ENCODE measurements at regions not wholly inside any gene's neighbourhood (a gene's known extent, or its start where the extent isn't known, plus 50 kb on each side); places are given as distances from the start of the nearest gene placed in this dataset.

DNA sequence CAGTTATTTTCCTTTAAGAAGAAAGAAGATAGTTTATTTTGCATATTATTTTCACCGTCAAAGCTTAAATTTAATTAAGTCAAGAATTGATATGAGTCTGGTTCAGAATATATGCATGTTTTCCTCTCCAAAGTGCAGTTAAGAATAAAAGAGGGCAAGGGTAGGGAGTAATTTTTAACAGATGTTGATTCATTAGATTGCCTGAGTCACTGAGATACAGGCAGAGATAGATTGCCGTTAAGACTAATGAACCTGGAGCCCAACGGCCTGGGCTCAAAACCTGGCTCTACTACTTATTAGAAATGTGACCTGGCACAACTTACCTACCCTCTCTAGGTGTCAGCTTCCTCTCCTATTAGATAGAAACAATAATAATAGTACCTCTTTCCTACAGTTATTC lies 1037.4 kb upstream of the PABPC4L start:
- no peaks in the 10 kb centered on the region for H3K9me3 ChIP-seq (ENCODE audit: control insufficient read depth in 1 of 2, insufficient read depth in 1 of 2, low read depth in 1 of 2, low read length in 2 of 2)
- no peak for DNase-seq (ENCODE audit: low read depth, low spot score)
- no peak overlapping the region for H3K9ac ChIP-seq (ENCODE audit: low read length)
- no peak overlapping the region for H3K4me3 ChIP-seq (replicated peaks in 1 of 2; ENCODE audit: low read depth in 1 of 2, low read length in 2 of 2)
- ChIA-PET RAD21 (ENCODE audit: low non-redundant PET in 1 of 2, low total read pairs in 2 of 2, uncharacterized antibody in 2 of 2, unreplicated experiment in 2 of 2) (no interaction called here), POLR2A (no interaction called here), CTCF (no interaction called here)
- TF ChIP-seq, protein P1, sequence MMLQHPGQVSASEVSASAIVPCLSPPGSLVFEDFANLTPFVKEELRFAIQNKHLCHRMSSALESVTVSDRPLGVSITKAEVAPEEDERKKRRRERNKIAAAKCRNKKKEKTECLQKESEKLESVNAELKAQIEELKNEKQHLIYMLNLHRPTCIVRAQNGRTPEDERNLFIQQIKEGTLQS (IDR thresholded peaks at IDR 0.05), result no peak
- TF ChIP-seq TCF7L2 (IDR thresholded peaks at IDR 0.05; ENCODE audit: borderline replicate concordance, extremely low read depth, insufficient read depth, insufficient read length), result no peak
- TF ChIP-seq, protein P2, sequence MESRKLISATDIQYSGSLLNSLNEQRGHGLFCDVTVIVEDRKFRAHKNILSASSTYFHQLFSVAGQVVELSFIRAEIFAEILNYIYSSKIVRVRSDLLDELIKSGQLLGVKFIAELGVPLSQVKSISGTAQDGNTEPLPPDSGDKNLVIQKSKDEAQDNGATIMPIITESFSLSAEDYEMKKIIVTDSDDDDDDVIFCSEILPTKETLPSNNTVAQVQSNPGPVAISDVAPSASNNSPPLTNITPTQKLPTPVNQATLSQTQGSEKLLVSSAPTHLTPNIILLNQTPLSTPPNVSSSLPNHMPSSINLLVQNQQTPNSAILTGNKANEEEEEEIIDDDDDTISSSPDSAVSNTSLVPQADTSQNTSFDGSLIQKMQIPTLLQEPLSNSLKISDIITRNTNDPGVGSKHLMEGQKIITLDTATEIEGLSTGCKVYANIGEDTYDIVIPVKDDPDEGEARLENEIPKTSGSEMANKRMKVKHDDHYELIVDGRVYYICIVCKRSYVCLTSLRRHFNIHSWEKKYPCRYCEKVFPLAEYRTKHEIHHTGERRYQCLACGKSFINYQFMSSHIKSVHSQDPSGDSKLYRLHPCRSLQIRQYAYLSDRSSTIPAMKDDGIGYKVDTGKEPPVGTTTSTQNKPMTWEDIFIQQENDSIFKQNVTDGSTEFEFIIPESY (IDR thresholded peaks at IDR 0.05; ENCODE audit: extremely low read depth, insufficient replicate concordance, low read length), result no peak
- TF ChIP-seq FOSL1 (IDR thresholded peaks at IDR 0.05; ENCODE audit: low read depth), result no peak
- TF ChIP-seq SRF (IDR thresholded peaks at IDR 0.05; ENCODE audit: low read depth), result no peak
- TF ChIP-seq ZFX (IDR thresholded peaks at IDR 0.05), result no peak
- TF ChIP-seq POLR2A (IDR thresholded peaks at IDR 0.05; ENCODE audit: borderline replicate concordance, extremely low read depth, insufficient read depth, insufficient read length), result no peak
- no peak for TF ChIP-seq RAD21 (IDR thresholded peaks at IDR 0.05; ENCODE audit: low read depth)
- no peak for TF ChIP-seq CBX3 (IDR thresholded peaks at IDR 0.05; ENCODE audit: low read depth)
- TF ChIP-seq, protein P3, sequence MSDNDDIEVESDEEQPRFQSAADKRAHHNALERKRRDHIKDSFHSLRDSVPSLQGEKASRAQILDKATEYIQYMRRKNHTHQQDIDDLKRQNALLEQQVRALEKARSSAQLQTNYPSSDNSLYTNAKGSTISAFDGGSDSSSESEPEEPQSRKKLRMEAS (IDR thresholded peaks at IDR 0.05), result no peak
- TF ChIP-seq EGR1 (IDR thresholded peaks at IDR 0.05; ENCODE audit: low read depth), result no peak
- no peak for TF ChIP-seq EZH2 (IDR thresholded peaks at IDR 0.05)
- TF ChIP-seq EZH2phosphoT487 (IDR thresholded peaks at IDR 0.05; ENCODE audit: borderline replicate concordance), result no peak
- no peak for TF ChIP-seq POLR2AphosphoS5 (IDR thresholded peaks at IDR 0.05; ENCODE audit: low read depth, low read length)
- TF ChIP-seq, protein P4, sequence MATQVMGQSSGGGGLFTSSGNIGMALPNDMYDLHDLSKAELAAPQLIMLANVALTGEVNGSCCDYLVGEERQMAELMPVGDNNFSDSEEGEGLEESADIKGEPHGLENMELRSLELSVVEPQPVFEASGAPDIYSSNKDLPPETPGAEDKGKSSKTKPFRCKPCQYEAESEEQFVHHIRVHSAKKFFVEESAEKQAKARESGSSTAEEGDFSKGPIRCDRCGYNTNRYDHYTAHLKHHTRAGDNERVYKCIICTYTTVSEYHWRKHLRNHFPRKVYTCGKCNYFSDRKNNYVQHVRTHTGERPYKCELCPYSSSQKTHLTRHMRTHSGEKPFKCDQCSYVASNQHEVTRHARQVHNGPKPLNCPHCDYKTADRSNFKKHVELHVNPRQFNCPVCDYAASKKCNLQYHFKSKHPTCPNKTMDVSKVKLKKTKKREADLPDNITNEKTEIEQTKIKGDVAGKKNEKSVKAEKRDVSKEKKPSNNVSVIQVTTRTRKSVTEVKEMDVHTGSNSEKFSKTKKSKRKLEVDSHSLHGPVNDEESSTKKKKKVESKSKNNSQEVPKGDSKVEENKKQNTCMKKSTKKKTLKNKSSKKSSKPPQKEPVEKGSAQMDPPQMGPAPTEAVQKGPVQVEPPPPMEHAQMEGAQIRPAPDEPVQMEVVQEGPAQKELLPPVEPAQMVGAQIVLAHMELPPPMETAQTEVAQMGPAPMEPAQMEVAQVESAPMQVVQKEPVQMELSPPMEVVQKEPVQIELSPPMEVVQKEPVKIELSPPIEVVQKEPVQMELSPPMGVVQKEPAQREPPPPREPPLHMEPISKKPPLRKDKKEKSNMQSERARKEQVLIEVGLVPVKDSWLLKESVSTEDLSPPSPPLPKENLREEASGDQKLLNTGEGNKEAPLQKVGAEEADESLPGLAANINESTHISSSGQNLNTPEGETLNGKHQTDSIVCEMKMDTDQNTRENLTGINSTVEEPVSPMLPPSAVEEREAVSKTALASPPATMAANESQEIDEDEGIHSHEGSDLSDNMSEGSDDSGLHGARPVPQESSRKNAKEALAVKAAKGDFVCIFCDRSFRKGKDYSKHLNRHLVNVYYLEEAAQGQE (IDR thresholded peaks at IDR 0.05; ENCODE audit: low read depth), result no peak
- no peak for TF ChIP-seq SP1 (IDR thresholded peaks at IDR 0.05; ENCODE audit: low read depth)
- ATAC-seq, result no peak
- no TSS peak for BruUV-seq (replicated peaks)
- no peaks in the 10 kb centered on the region for H3K79me2 ChIP-seq (ENCODE audit: insufficient read depth, low read length)
- H4K20me1 ChIP-seq (ENCODE audit: insufficient read depth), result no peaks in the 10 kb centered on the region
- no peaks in the 10 kb centered on the region for H3K9me2 ChIP-seq (ENCODE audit: insufficient read depth)
- intact Hi-C loops (cut with micrococcal nuclease), result no loop called here
- no peak overlapping the region for H3K4me2 ChIP-seq (ENCODE audit: low read length)
- H3K4me1 ChIP-seq (ENCODE audit: control insufficient read depth in 1 of 2, insufficient read depth in 2 of 2, low read length in 2 of 2), result no peaks in the 10 kb centered on the region
- H2AFZ ChIP-seq (ENCODE audit: low read depth, low read length, poor library complexity, severe bottlenecking), result no peak overlapping the region
- no peaks in the 10 kb centered on the region for H3K36me3 ChIP-seq (ENCODE audit: control insufficient read depth in 1 of 2, insufficient read depth in 2 of 2, low read length in 2 of 2)
- no peak overlapping the region for H3K27ac ChIP-seq (ENCODE audit: low read depth, low read length)
- no peaks in the 10 kb centered on the region for H3K27me3 ChIP-seq (ENCODE audit: insufficient read depth, low read length)

All from HCT116 (cell line).